Muscle of leg (tissue), 3 donors: ENCODE measurements at regions not wholly inside any gene's neighbourhood (a gene's known extent, or its start where the extent isn't known, plus 50 kb on each side); places are given as distances from the start of the nearest gene placed in this dataset.

ENCODE experiments used
- DNase-seq: peaks from one replicate; pipeline ENCODE4 v3.0.0; 2013
- H3K27ac ChIP-seq: one replicate; pipeline ENCODE4 v1.5.1; 2013; ENCODE audit warnings: mild to moderate bottlenecking, low read length, control low read depth
- H3K27me3 ChIP-seq: one replicate; pipeline ENCODE4 v1.6.1; 2013; ENCODE audit warnings: low read length; ENCODE audit not compliant: control insufficient read depth, insufficient read depth
- H3K36me3 ChIP-seq: one replicate; pipeline ENCODE4 v1.6.1; 2013; ENCODE audit warnings: low read length; ENCODE audit not compliant: control insufficient read depth, insufficient read depth
- H3K4me1 ChIP-seq: one replicate; pipeline ENCODE4 v1.6.1; 2013; ENCODE audit warnings: low read length; ENCODE audit not compliant: control insufficient read depth, insufficient read depth
- H3K4me3 ChIP-seq: one replicate; pipeline ENCODE4 v1.5.1; 2013; ENCODE audit warnings: low read length, control low read depth
- H3K9me3 ChIP-seq: replicated peaks from 2 replicates; pipeline ENCODE4 v1.6.1; 2013; ENCODE audit warnings: low read depth, low read length; ENCODE audit not compliant: control insufficient read depth
- WGBS: methylation state at CpG from one replicate; pipeline ENCODE4 v1.1.5; 2013; ENCODE audit warnings: missing lambda C conversion rate; ENCODE audit not compliant: insufficient coverage; 5-methylcytosine and 5-hydroxymethylcytosine counted together

DNA sequence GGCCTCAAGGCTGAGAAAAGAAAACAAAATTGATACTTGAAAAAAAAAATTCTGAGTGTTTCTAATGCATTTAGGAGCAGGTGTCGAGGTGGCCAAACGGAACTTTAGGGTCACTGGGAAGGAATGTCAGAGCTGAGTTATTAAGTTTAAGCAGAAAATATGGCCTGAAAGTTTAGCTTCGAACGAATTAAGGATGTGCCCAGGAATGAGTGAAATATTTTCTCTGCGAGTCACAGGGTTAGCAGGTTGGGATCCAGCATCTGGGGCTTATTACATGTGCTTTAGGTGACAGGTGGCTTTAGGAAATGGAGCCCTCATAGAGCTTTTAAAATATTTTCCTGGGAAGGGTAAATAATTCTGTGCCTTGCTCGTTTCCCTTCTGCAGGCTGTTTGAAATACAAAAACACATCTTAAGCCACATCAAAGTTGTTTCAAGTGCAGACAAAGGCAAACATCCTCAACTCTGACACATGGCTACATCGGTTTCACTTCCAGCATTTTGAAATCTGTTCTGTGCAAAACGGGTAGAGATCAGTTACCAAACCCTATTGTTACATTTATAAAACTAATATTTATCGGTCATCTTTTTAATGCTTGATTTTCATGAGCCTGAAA is 143.1 kb upstream of the ARRDC4 start:
- Histone ChIP-seq H3K27ac (no peak overlapping the region), H3K27me3 (no peaks in the 10 kb centered on the region), H3K4me3 (no peak overlapping the region), H3K4me1 (no peaks in the 10 kb centered on the region), H3K9me3 (peaks cover 4% of the 10 kb centered on the region), H3K36me3 (no peaks in the 10 kb centered on the region)
- 18% methylated on average over 4 of the region's 9 CpGs for WGBS
- DNase-seq, result no peak

DNA sequence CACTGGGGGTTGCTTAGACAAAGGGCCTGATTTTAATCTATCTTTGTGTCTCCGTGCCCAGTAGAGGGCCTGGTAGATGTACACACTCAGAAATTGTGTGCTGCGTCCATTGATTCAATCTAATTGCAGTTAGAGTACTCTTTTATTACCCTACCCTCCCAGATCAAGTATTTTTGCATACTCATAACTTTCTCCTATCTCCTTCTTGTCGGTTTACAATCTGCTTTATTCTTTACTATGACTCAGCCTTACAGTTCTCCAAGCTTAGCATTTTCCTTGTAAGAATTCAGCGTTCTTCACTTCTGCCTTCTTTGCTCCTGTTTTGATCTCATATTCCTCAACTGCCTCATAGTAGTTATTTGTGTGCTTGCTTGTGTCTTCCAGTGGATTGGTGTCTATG is 124.5 kb upstream of the ARRDC4 start:
- peaks cover 4% of the 10 kb centered on the region for H3K9me3 ChIP-seq
- WGBS, result 81% methylated on average over 3 of the region's 4 CpGs
- no peak for DNase-seq
- no peak overlapping the region for H3K4me3 ChIP-seq
- H3K36me3 ChIP-seq, result no peaks in the 10 kb centered on the region
- H3K27me3 ChIP-seq, result no peaks in the 10 kb centered on the region
- no peak overlapping the region for H3K27ac ChIP-seq
- H3K4me1 ChIP-seq, result no peaks in the 10 kb centered on the region

DNA sequence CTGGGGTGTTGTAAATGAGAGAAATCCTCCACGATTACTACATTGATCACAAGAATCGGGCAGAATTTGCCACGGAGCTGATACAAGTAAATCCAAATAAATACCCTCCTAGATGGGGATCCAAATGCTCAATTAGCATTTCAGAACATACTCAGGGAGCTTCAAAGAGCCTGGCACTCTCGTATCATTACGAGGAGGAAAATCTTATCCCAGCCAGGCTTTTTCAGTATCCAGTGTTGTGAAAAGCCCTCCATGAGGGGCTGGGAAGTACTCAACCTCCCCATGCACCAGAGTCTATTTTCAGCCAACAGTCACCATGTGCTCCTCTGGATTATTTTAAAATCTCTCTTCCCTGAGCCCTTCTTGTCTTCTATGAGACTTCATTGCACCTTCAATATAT is 122.6 kb upstream of the ARRDC4 start:
- no peaks in the 10 kb centered on the region for H3K27me3 ChIP-seq
- H3K4me1 ChIP-seq, result no peaks in the 10 kb centered on the region
- 59% methylated on average over 2 of the region's 5 CpGs for WGBS
- no peaks in the 10 kb centered on the region for H3K36me3 ChIP-seq
- H3K27ac ChIP-seq, result no peak overlapping the region
- no peak overlapping the region for H3K4me3 ChIP-seq
- DNase-seq, result peak; percentile 2
- peaks cover 4% of the 10 kb centered on the region for H3K9me3 ChIP-seq

DNA sequence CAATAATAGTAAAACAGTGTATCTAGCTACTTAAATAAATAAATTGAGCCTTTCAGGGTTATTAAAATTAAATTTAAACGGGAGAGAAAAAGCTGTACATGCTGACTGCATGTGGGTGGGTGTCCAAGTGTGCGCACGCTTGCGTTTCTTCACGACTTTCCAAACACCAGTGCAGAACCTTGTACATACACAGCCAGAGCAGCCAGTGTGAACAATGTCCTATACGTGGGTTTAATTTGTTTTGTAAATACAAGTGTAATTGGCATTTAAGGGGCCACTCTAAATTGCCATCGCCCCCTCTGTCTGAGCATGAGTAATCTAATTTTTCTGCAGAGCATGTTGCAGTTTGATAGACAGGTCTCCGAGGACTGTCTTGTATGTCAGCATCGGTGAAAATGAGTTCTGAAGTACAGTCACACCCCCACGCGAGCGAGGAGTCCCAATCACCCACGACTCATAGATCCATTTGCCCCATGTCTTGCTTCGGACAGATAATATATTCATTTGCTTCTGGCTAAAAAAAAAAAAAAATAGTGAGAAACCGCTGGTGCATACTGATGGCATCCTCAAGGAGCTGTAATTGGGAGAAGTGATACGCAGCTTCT is 121.8 kb upstream of the ARRDC4 start:
- Histone ChIP-seq H3K27ac (no peak overlapping the region), H3K4me1 (no peaks in the 10 kb centered on the region), H3K4me3 (no peak overlapping the region), H3K36me3 (no peaks in the 10 kb centered on the region), H3K9me3 (peaks cover 1% of the 10 kb centered on the region), H3K27me3 (no peaks in the 10 kb centered on the region)
- no peak for DNase-seq
- WGBS, result 92% methylated on average over 6 of the region's 16 CpGs

DNA sequence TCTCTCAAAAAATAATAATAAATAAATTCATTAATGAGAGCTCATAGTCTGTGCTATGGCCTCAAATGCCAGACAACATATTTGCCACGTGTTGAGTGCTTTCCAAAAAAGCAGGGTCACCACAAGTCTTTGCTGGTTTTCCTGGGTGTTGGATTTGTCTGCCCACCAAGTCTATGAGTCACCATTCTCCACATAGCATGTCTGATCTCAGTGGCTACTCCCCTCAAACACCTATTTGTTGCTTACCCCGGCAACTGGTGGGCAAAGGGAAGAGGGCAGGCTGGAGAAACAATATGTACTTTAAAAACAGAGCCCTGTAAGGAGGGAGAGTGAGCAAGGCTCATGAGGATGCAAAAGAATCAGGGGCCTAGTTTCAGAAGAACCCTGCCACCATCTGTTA is 120.0 kb upstream of the ARRDC4 start:
- no peaks in the 10 kb centered on the region for H3K4me1 ChIP-seq
- no peaks in the 10 kb centered on the region for H3K36me3 ChIP-seq
- no peak overlapping the region for H3K4me3 ChIP-seq
- no peak overlapping the region for H3K27ac ChIP-seq
- WGBS, result no CpG with 5 or more reads among the region's 2 CpGs
- no peaks in the 10 kb centered on the region for H3K9me3 ChIP-seq
- no peaks in the 10 kb centered on the region for H3K27me3 ChIP-seq
- no peak for DNase-seq

DNA sequence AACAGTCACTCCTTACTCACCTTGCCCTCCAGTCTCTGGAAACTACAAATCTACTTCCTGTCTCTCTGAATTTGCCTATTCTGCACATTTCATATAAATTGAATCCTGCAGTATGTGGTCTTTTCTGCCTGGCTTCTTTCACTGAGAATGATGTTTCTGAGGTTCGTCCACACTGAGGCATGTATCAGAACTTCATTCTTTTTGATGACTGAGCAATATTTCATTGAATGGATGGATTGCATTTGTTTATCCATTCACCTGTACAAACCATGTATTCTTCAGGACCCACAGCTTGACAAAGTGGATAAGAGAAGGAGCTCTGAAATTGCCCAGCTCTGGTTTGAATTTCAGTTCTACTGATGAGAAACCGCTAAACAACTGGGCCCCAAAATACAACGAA is 118.9 kb upstream of the ARRDC4 start:
- DNase-seq, result no peak
- H3K4me3 ChIP-seq, result no peak overlapping the region
- no peaks in the 10 kb centered on the region for H3K4me1 ChIP-seq
- H3K9me3 ChIP-seq, result no peaks in the 10 kb centered on the region
- H3K36me3 ChIP-seq, result no peaks in the 10 kb centered on the region
- no CpG with 5 or more reads among the region's 3 CpGs for WGBS
- no peak overlapping the region for H3K27ac ChIP-seq
- H3K27me3 ChIP-seq, result no peaks in the 10 kb centered on the region

DNA sequence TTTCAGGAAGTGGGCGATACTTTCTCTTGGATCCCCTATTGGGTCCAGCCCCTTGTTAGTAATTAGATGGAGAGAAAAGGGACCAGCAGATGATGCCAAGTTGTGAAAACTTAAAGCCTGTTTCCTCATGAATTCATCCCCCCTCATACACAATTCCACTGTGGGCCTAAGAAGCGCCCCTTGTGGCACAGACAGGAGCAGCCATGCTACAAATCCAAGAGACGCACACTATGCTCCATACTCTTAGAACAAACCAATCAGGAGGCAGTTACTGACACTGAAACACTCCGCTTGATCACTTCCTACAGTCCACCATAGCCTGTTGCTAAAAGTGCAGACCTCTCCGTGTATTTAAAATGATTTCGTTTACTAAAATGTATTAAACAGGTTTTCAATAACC is 111.3 kb upstream of the ARRDC4 start:
- Histone ChIP-seq H3K27me3 (no peaks in the 10 kb centered on the region), H3K27ac (no peak overlapping the region), H3K36me3 (no peaks in the 10 kb centered on the region), H3K4me1 (no peaks in the 10 kb centered on the region), H3K9me3 (no peaks in the 10 kb centered on the region), H3K4me3 (no peak overlapping the region)
- DNase-seq, result no peak
- WGBS, result 69% methylated on average over 2 of the region's 6 CpGs

DNA sequence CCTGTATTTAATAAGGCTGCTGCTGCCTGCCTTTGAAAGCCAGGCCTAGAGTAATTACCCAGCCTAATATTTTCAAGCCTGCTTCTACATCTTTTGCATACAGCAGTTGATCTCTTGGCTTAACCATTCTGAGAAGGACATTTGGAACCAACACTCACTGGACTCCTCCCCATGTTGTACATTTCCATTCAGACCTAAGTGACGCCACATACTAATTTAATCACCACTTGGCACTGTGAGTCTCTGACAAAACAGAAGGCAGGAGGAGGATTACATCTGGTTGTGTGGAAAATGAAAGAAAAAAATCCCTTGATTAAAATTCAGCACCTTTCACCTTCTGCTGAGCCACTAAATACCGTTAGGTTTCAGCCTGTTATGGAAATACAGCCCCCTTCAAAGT is 102.2 kb upstream of the ARRDC4 start:
- H3K4me1 ChIP-seq, result peaks cover 8% of the 10 kb centered on the region
- H3K4me3 ChIP-seq, result no peak overlapping the region
- WGBS, result no CpG with 5 or more reads among the region's 2 CpGs
- H3K27ac ChIP-seq, result no peak overlapping the region
- no peaks in the 10 kb centered on the region for H3K36me3 ChIP-seq
- peak; percentile 26 for DNase-seq
- no peaks in the 10 kb centered on the region for H3K9me3 ChIP-seq
- H3K27me3 ChIP-seq, result no peaks in the 10 kb centered on the region

DNA sequence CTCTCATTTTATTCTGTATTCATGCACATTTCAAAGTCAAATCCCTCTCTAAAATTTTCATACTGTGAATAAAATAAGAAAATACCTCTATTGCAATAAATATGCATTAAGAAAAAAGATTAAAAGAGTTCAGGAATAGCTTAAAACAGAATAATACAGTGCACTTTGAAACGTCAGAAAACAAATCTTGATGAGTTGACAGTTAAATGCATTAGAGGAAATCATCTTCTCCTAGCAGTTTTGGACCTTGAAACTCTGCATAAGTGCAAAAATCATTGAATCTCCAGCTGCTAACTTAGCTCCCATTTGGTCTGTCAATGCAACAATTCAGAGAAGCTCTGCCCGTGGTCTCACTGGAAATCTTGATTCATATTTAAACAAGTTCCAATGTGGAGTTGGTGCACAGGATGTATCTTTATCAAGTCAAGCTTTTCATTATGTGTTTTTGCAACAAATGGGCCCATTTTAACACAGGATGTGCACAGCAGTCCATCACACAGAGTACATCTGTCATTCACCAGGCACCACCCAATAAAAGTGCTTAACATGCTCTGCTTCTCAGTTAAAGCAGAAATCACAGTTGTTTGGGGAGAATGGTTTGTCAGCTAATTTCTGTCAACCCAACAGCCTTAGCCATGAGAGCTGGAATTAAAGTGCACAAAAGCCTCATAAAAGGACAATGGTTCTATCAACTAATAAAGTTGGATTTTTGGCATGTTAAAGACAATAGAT is 98.8 kb upstream of the ARRDC4 start:
- H3K27ac ChIP-seq, result no peak overlapping the region
- peaks cover 12% of the 10 kb centered on the region for H3K4me1 ChIP-seq
- DNase-seq, result no peak
- no CpG with 5 or more reads among the region's 2 CpGs for WGBS
- no peaks in the 10 kb centered on the region for H3K36me3 ChIP-seq
- H3K9me3 ChIP-seq, result no peaks in the 10 kb centered on the region
- H3K4me3 ChIP-seq, result no peak overlapping the region
- no peaks in the 10 kb centered on the region for H3K27me3 ChIP-seq

DNA sequence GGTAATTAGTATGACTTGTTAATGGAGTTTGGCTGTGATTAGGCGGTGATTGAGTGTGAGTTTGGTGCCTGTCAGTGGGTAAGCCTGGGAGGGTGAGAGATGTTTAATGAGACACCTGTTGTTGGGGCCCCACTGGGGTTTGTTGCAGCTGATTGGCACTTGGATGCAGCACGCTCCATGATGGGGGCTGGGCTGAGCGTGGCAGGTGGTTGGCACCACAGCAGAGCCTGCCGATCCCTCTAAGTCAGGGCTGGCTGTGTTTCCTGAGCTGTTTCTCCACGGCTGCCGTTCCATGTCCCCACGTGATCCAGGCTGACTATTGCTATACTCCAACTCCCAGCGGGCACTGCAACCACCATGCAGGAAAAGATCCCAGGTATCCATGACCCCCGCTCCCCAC is 93.5 kb upstream of the ARRDC4 start:
- 72% methylated on average over 9 of the region's 9 CpGs for WGBS
- DNase-seq, result peak; percentile 83
- H3K4me3 ChIP-seq, result no peak overlapping the region

More for the DNA sequence above, 93.5 kb upstream of the ARRDC4 start:
- no peaks in the 10 kb centered on the region for H3K36me3 ChIP-seq
- no peaks in the 10 kb centered on the region for H3K9me3 ChIP-seq
- H3K27me3 ChIP-seq, result no peaks in the 10 kb centered on the region
- H3K4me1 ChIP-seq, result peaks cover 14% of the 10 kb centered on the region
- H3K27ac ChIP-seq, result no peak overlapping the region
